RWPE2 (cell line): ENCODE measurements at regions not wholly inside any gene's neighbourhood (a gene's known extent, or its start where the extent isn't known, plus 50 kb on each side); places are given as distances from the start of the nearest gene placed in this dataset.
A peak's percentile ranks its signal among the peaks of the same experiment; 100 is the strongest.
"Not testable (repeated sequence)": the region's sequence is repeated elsewhere in the genome, so short reads cannot be mapped to it uniquely, and the experiment has no call there.

ENCODE experiments used
- ATAC-seq: fragments of 200-7000 bp; cut with Tn5 transposase; 3 replicates; pipeline ENCODE4 v1.9.1; 2021; ENCODE audit warnings: low read depth
- DNase-seq: peaks from one replicate; pipeline ENCODE4 v3.0.0-alpha.2; 2020; ENCODE audit warnings: low spot score
- H3K27ac ChIP-seq: fragments of 450-650 bp; 2 replicates; pipeline ENCODE4 v1.5.1; 2017; ENCODE audit warnings: mild to moderate bottlenecking; ENCODE audit not compliant: poor library complexity, severe bottlenecking
- H3K27me3 ChIP-seq: fragments of 250-450 bp; sonication (Bioruptor Pico); 2 replicates; pipeline ENCODE4 v1.5.1; 2021; ENCODE audit warnings: mild to moderate bottlenecking, moderate library complexity; ENCODE audit not compliant: insufficient read depth, poor library complexity, severe bottlenecking
- H3K36me3 ChIP-seq: fragments of 250-450 bp; sonication (Bioruptor Pico); 2 replicates; pipeline ENCODE4 v1.5.1; 2020; ENCODE audit warnings: low read depth, mild to moderate bottlenecking, moderate library complexity
- H3K4me1 ChIP-seq: fragments of 250-450 bp; sonication (Bioruptor Pico); 2 replicates; pipeline ENCODE4 v1.5.1; 2021; ENCODE audit warnings: mild to moderate bottlenecking, moderate library complexity; ENCODE audit not compliant: insufficient read depth, poor library complexity, severe bottlenecking
- H3K4me3 ChIP-seq: fragments of 250-450 bp; sonication (Bioruptor Pico); 2 replicates; pipeline ENCODE4 v1.5.1; 2021; ENCODE audit warnings: mild to moderate bottlenecking, moderate library complexity; ENCODE audit not compliant: severe bottlenecking
- H3K9me3 ChIP-seq: fragments of 250-450 bp; sonication (Bioruptor Pico); 2 replicates; pipeline ENCODE4 v1.5.1; 2021; ENCODE audit warnings: mild to moderate bottlenecking, moderate library complexity; ENCODE audit not compliant: severe bottlenecking
- TF ChIP-seq, protein P1 (sequence below): fragments of 450-650 bp; IDR thresholded peaks from one replicate; pipeline ENCODE4 v1.5.1; 2017; ENCODE audit warnings: mild to moderate bottlenecking, moderate library complexity; ENCODE audit not compliant: poor library complexity, severe bottlenecking

DNA sequence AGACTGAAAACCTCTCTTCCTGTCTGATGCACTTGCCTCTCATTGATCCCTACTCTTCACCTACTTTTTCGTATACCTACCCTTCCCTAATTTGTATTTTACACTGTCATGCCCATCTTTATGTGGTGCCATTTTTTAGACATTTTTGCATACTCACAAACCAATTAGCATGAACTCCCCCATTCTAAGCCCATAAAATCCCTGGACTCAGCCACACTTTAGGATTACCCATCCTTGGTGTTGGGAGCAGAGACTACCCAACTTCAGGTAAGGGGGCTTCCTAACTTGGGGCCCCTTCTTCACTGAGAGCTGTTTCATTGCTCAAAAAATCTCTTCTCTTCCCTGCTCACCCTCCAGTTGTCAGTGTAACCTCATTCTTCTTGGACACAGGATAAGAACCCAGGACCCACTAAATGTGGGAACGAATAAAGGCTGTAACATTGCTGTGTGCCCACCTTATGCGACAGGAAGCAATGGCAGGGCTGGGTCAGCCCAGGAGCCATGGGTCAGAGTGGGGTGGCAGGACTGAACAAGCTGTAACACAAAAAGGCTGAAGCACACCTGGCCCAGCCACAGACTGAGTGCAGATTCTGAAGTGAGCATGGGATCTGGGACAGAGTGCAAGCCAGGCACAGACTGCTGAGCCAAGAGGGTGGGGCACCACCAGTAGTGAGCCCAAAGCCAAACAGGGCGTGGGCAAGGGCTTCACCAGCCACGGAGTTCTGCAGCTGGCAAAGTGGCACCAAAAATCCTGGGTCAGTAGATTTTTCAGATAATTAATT, 789.1 kb upstream of the HS3ST5 start:
- Histone ChIP-seq H3K4me1 (no peaks in the 10 kb centered on the region), H3K4me3 (no peak overlapping the region), H3K27ac (no peak overlapping the region), H3K27me3 (no peaks in the 10 kb centered on the region), H3K9me3 (no peaks in the 10 kb centered on the region), H3K36me3 (no peaks in the 10 kb centered on the region)
- TF ChIP-seq, protein P1, sequence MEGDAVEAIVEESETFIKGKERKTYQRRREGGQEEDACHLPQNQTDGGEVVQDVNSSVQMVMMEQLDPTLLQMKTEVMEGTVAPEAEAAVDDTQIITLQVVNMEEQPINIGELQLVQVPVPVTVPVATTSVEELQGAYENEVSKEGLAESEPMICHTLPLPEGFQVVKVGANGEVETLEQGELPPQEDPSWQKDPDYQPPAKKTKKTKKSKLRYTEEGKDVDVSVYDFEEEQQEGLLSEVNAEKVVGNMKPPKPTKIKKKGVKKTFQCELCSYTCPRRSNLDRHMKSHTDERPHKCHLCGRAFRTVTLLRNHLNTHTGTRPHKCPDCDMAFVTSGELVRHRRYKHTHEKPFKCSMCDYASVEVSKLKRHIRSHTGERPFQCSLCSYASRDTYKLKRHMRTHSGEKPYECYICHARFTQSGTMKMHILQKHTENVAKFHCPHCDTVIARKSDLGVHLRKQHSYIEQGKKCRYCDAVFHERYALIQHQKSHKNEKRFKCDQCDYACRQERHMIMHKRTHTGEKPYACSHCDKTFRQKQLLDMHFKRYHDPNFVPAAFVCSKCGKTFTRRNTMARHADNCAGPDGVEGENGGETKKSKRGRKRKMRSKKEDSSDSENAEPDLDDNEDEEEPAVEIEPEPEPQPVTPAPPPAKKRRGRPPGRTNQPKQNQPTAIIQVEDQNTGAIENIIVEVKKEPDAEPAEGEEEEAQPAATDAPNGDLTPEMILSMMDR, result no peak
- ATAC-seq, result no peak
- DNase-seq, result no peak

DNA sequence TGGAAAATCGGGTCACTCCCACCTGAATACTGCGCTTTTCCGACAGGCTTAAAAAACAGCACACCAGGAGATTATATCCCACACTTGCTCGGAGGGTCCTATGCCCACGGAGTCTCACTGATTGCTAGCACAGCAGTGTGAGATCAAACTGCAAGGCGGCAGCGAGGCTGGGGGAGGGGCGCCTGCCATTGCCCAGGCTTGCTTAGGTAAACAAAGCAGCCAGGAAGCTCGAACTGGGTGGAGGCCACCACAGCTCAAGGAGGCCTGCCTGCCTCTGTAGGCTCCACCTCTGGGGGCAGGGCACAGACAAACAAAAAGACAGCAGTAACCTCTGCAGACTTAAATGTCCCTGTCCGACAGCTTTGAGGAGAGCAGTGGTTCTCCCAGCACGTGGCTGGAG, 778.7 kb upstream of the HS3ST5 start:
- not testable (repeated sequence) for H3K36me3 ChIP-seq, ATAC-seq, DNase-seq, H3K27ac ChIP-seq, H3K4me3 ChIP-seq, H3K27me3 ChIP-seq, H3K4me1 ChIP-seq, H3K9me3 ChIP-seq

DNA sequence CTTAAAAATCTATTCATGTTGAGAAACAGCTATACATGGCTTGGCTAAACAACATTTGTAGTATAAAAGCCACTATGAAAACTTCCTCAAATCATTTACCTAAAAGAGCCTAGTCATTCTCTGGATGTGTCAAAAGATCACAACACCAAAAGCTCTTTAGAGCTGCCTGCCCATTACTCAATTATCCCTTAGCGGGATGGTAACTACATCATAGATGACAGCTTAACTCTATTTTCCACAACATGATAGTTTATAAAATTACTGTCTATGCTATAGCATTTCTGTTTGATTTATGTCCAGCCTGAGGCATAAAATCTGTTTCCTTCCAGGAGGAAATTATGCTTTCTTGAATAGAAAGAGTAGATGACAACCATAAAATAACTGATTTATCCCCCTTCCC, 777.6 kb upstream of the HS3ST5 start:
- DNase-seq, result no peak
- Histone ChIP-seq H3K27me3 (no peaks in the 10 kb centered on the region), H3K4me1 (no peaks in the 10 kb centered on the region), H3K9me3 (no peaks in the 10 kb centered on the region), H3K36me3 (no peaks in the 10 kb centered on the region), H3K4me3 (no peak overlapping the region), H3K27ac (no peak overlapping the region)
- ATAC-seq, result no peak
- TF ChIP-seq, protein P1, result no peak

DNA sequence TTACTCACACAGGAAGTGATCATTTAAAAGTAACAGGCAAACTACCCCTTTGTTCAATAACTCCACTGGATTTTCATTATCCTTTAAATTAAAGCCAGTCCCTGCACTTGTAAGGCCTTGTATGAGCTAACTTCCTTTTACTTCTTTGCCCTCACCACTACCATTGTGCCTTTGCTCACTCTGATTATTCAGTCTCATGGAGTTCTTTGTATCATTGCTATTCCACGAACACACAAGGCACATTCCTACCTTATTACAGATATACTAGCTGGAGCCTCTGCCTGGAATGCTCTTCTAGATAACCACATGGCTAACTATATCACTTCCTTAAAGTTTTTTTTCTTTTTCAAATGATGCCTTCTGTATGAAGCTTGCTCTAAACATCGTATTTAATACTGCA, 748.6 kb upstream of the HS3ST5 start:
- TF ChIP-seq, protein P1, result no peak
- no peak overlapping the region for H3K27ac ChIP-seq
- no peaks in the 10 kb centered on the region for H3K36me3 ChIP-seq
- 0 out of 3 replicates have a peak, but pooled peaks have one; percentile 25 for ATAC-seq
- no peak for DNase-seq
- no peak overlapping the region for H3K4me3 ChIP-seq
- H3K9me3 ChIP-seq, result no peaks in the 10 kb centered on the region
- no peaks in the 10 kb centered on the region for H3K27me3 ChIP-seq
- no peaks in the 10 kb centered on the region for H3K4me1 ChIP-seq

DNA sequence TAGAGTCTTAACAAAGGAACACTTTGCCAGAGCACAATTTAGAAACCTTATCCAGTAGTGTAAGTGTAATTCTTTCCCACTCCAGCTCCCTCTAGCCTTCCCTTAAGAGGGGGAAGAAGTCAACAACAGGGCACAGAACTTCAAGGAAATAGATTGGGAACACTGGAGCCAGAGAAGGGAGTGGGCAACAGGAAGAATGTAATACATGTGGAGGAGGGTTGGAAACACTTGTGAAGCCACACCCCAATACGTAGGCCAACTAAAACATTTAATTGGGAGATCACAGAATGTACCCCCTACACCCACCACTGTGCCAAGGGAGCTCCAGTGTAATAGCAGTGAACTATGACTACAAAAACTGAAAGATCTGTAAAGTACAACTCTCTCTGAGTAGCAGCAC, 735.7 kb upstream of the HS3ST5 start:
- no peaks in the 10 kb centered on the region for H3K4me1 ChIP-seq
- H3K36me3 ChIP-seq, result no peaks in the 10 kb centered on the region
- no peak overlapping the region for H3K4me3 ChIP-seq
- ATAC-seq (no peak), DNase-seq (no peak)
- no peak overlapping the region for H3K27ac ChIP-seq
- TF ChIP-seq, protein P1, result no peak
- no peaks in the 10 kb centered on the region for H3K27me3 ChIP-seq
- H3K9me3 ChIP-seq, result no peaks in the 10 kb centered on the region
